Lower leg skin (tissue), 4 donors: ENCODE measurements at regions not wholly inside any gene's neighbourhood (a gene's known extent, or its start where the extent isn't known, plus 50 kb on each side); places are given as distances from the start of the nearest gene placed in this dataset.
A peak's percentile ranks its signal among the peaks of the same experiment; 100 is the strongest.
"Not testable (repeated sequence)": the region's sequence is repeated elsewhere in the genome, so short reads cannot be mapped to it uniquely, and the experiment has no call there.

Source experiments
- DNase-seq, 2 donors: peaks; one replicate each; pipeline ENCODE4 v3.0.0-alpha.2; 2019; ENCODE audit warnings: low spot score in 2 of 2
- H3K4me3 ChIP-seq: fragments of 200-600 bp; sonication (generic); 2 replicates; pipeline ENCODE4 v1.5.1; 2017; ENCODE audit warnings: mild to moderate bottlenecking, low read depth; ENCODE audit not compliant: poor library complexity, severe bottlenecking
- CTCF ChIP-seq, 3 donors: fragments of 450-650 bp; IDR thresholded peaks; one replicate each; pipeline ENCODE4 v1.5.1; 2016; ENCODE audit warnings: antibody characterized with exemption in 3 of 3, mild to moderate bottlenecking in 3 of 3, moderate library complexity in 2 of 3
- POLR2A ChIP-seq, 2 donors: fragments of 450-650 bp; IDR thresholded peaks; one replicate each; pipeline ENCODE4 v1.6.1; 2016 to 2017; ENCODE audit warnings: antibody characterized with exemption in 2 of 2, mild to moderate bottlenecking in 1 of 2, moderate library complexity in 1 of 2
- WGBS, 2 donors: methylation state at CpG; one replicate each; pipeline ENCODE4 v1.1.5; 2018; 5-methylcytosine and 5-hydroxymethylcytosine counted together
- intact Hi-C: fragments of 100-400 bp; cut with DNase I; formaldehyde crosslinking; loops from one replicate; pipeline ENCODE4 v1.15.0; 2023; ENCODE audit warnings: low total_unique reads

- DNase-seq, result no peak
- intact Hi-C loops, result no loop called here
- no peak overlapping the region for H3K4me3 ChIP-seq
- WGBS, 2 donors, result 67 to 75% methylated on average over 17 of the region's 17 CpGs
- TF ChIP-seq CTCF (IDR thresholded peaks at IDR 0.05) (no peak), POLR2A (IDR thresholded peaks at IDR 0.05) (no peak)
Measured at GRCh38 chr6:10314163-10314955, 100.5 kb downstream of the TFAP2A start.

- no peak overlapping the region for H3K4me3 ChIP-seq
- TF ChIP-seq CTCF (IDR thresholded peaks at IDR 0.05) (no peak), POLR2A (IDR thresholded peaks at IDR 0.05) (no peak)
- DNase-seq, result no peak
- intact Hi-C loops, result no loop called here
- 61 to 70% methylated on average over 5 of the region's 5 CpGs for WGBS, 2 donors
Measured at GRCh38 chr6:10313799-10314162, 101.1 kb downstream of the TFAP2A start.

GRCh38 chr6:10312445-10312844, 102.4 kb downstream of the TFAP2A start:
- intact Hi-C loops, result no loop called here
- DNase-seq, result no peak
- 82 to 84% methylated on average over 11 of the region's 11 CpGs for WGBS, 2 donors
- no peak overlapping the region for H3K4me3 ChIP-seq
- TF ChIP-seq POLR2A (IDR thresholded peaks at IDR 0.05), result no peak
- no peak for TF ChIP-seq CTCF (IDR thresholded peaks at IDR 0.05)

- intact Hi-C loops, H3K4me3 ChIP-seq, DNase-seq: not testable (repeated sequence)
- 85 to 87% methylated on average over 14 of the region's 14 CpGs for WGBS, 2 donors
Measured at GRCh38 chr6:10311546-10312405, 103.1 kb downstream of the TFAP2A start.

GRCh38 chr6:10310826-10311225, 104.0 kb downstream of the TFAP2A start:
- intact Hi-C loops, result no loop called here
- WGBS, 2 donors, result 32 to 33% methylated on average over 10 of the region's 10 CpGs

More at GRCh38 chr6:10310826-10311225, 104.0 kb downstream of the TFAP2A start:
- no peak for TF ChIP-seq POLR2A (IDR thresholded peaks at IDR 0.05)
- no peak for TF ChIP-seq CTCF (IDR thresholded peaks at IDR 0.05)
- H3K4me3 ChIP-seq, result no peak overlapping the region
- peak in 1 of 2 donors; percentile 38 for DNase-seq
